Glutamatergic neuron (in vitro differentiated cells): ENCODE measurements at regions not wholly inside any gene's neighbourhood (a gene's known extent, or its start where the extent isn't known, plus 50 kb on each side); places are given as distances from the start of the nearest gene placed in this dataset.

Experiments
- DNase-seq: peaks from one replicate; pipeline ENCODE4 v3.0.0; 2022
- H3K27ac Mint-ChIP-seq: one replicate; pipeline ENCODE4 v1.8.0; 2020; ENCODE audit warnings: mild to moderate bottlenecking, mixed read lengths, inconsistent platforms; ENCODE audit not compliant: unreplicated experiment
- H3K27me3 Mint-ChIP-seq: one replicate; pipeline ENCODE4 v1.8.0; 2020; ENCODE audit warnings: mild to moderate bottlenecking, moderate library complexity, mixed read lengths, inconsistent platforms; ENCODE audit not compliant: unreplicated experiment
- H3K36me3 Mint-ChIP-seq: one replicate; pipeline ENCODE4 v1.8.0; 2020; ENCODE audit warnings: mild to moderate bottlenecking, mixed read lengths, inconsistent platforms; ENCODE audit not compliant: unreplicated experiment
- H3K4me1 Mint-ChIP-seq: one replicate; pipeline ENCODE4 v1.8.0; 2020; ENCODE audit warnings: mild to moderate bottlenecking, low read depth, mixed read lengths, inconsistent platforms; ENCODE audit not compliant: unreplicated experiment
- H3K4me3 Mint-ChIP-seq: one replicate; pipeline ENCODE4 v1.8.0; 2020; ENCODE audit warnings: mild to moderate bottlenecking, mixed read lengths, inconsistent platforms; ENCODE audit not compliant: unreplicated experiment
- H3K9me3 Mint-ChIP-seq: one replicate; pipeline ENCODE4 v1.8.0; 2020; ENCODE audit warnings: mild to moderate bottlenecking, moderate library complexity, mixed read lengths, inconsistent platforms; ENCODE audit not compliant: unreplicated experiment
- CTCF ChIP-seq: fragments of 200-600 bp; sonication (generic); IDR thresholded peaks from one replicate; pipeline ENCODE4 v1.5.0; 2021; ENCODE audit not compliant: partially characterized antibody, unreplicated experiment

GRCh38 chr2:23069923-23070322, 315.1 kb upstream of the KLHL29 start:
- no peak for TF ChIP-seq CTCF
- Mint-ChIP-seq H3K9me3 (peaks cover 3% of the 10 kb centered on the region), H3K27me3 (no peaks in the 10 kb centered on the region), H3K4me3 (no peak overlapping the region), H3K36me3 (no peaks in the 10 kb centered on the region), H3K27ac (no peak overlapping the region), H3K4me1 (no peaks in the 10 kb centered on the region)
- no peak for DNase-seq

GRCh38 chr2:23073056-23073455, 311.9 kb upstream of the KLHL29 start:
- no peak for TF ChIP-seq CTCF
- Mint-ChIP-seq H3K9me3 (peaks cover 2% of the 10 kb centered on the region), H3K4me1 (no peaks in the 10 kb centered on the region), H3K4me3 (no peak overlapping the region), H3K27me3 (no peaks in the 10 kb centered on the region), H3K36me3 (no peaks in the 10 kb centered on the region), H3K27ac (no peak overlapping the region)
- no peak for DNase-seq

DNA sequence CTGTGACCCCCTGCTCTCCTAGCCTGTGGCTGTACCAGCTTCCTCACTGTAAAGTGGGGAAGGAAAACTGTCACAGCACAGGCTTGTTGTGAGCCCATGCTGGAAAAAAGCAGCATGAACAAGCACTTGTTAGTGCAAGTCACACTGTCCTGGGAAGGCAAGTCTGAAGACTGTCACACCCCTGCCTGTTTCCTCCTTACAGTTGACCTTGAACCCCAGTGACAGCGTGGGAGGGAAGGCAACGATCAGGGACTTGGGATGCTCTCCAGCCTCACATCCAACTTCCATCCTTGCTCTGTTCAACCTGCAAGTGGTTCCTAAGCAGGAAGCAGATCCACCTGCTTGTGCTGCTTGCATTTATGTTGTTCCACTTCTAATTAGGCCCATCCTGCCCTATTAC, 311.3 kb upstream of the KLHL29 start:
- Mint-ChIP-seq H3K27me3 (no peaks in the 10 kb centered on the region), H3K27ac (no peak overlapping the region)
- TF ChIP-seq CTCF: no peak

GRCh38 chr2:23077596-23077995, 307.4 kb upstream of the KLHL29 start:
- Mint-ChIP-seq H3K9me3 (no peaks in the 10 kb centered on the region), H3K27me3 (no peaks in the 10 kb centered on the region), H3K4me1 (no peaks in the 10 kb centered on the region)

More for the DNA sequence above, 311.3 kb upstream of the KLHL29 start:
- H3K4me3 Mint-ChIP-seq: no peak overlapping the region
- no peaks in the 10 kb centered on the region for H3K36me3 Mint-ChIP-seq
- H3K9me3 Mint-ChIP-seq: no peaks in the 10 kb centered on the region
- H3K4me1 Mint-ChIP-seq: no peaks in the 10 kb centered on the region
- no peak for DNase-seq

More at GRCh38 chr2:23077596-23077995, 307.4 kb upstream of the KLHL29 start:
- no peak for TF ChIP-seq CTCF
- no peak for DNase-seq
- H3K4me3 Mint-ChIP-seq: no peak overlapping the region
- H3K27ac Mint-ChIP-seq: no peak overlapping the region
- H3K36me3 Mint-ChIP-seq: no peaks in the 10 kb centered on the region
